ENCODE measurements at regions not wholly inside any gene's neighbourhood (a gene's known extent, or its start where the extent isn't known, plus 50 kb on each side); places are given as distances from the start of the nearest gene placed in this dataset.

GRCh38 chr22:48907591-48907990, 920.1 kb downstream of the BRD1 start:
- no peak for DNase-seq (ENCODE audit: low read depth in 2 of 2)

GRCh38 chr22:48906216-48906835, 921.3 kb downstream of the BRD1 start:
- no peak for DNase-seq (ENCODE audit: low read depth in 2 of 2)

GRCh38 chr22:48905206-48905975, 922.3 kb downstream of the BRD1 start:
- no peak for DNase-seq (ENCODE audit: low read depth in 2 of 2)

GRCh38 chr22:48902983-48903650, 924.6 kb downstream of the BRD1 start:
- DNase-seq (ENCODE audit: low read depth in 2 of 2), result no peak

GRCh38 chr22:48902001-48902869, 925.4 kb downstream of the BRD1 start:
- no peak for DNase-seq (ENCODE audit: low read depth in 2 of 2)

GRCh38 chr22:48901324-48901723, 926.3 kb downstream of the BRD1 start:
- no peak for DNase-seq (ENCODE audit: low read depth in 2 of 2)

GRCh38 chr22:48900626-48901025, 927.0 kb downstream of the BRD1 start:
- no peak for DNase-seq (ENCODE audit: low read depth in 2 of 2)

- DNase-seq (ENCODE audit: low read depth in 2 of 2), result no peak
These were observed 927.4 kb downstream of the BRD1 start for GRCh38 chr22:48900327-48900597.

GRCh38 chr22:48899523-48900326, 927.9 kb downstream of the BRD1 start:
- DNase-seq (ENCODE audit: low read depth in 2 of 2), result no peak

- no peak for DNase-seq (ENCODE audit: low read depth in 2 of 2)
These were observed 929.0 kb downstream of the BRD1 start for GRCh38 chr22:48898524-48899250.

- no peak for DNase-seq (ENCODE audit: low read depth in 2 of 2)
These were observed 929.9 kb downstream of the BRD1 start for GRCh38 chr22:48897645-48898370.

- no peak for DNase-seq (ENCODE audit: low read depth in 2 of 2)
These were observed 930.7 kb downstream of the BRD1 start for GRCh38 chr22:48896766-48897644.

GRCh38 chr22:48895831-48896765, 931.6 kb downstream of the BRD1 start:
- no peak for DNase-seq (ENCODE audit: low read depth in 2 of 2)

- DNase-seq (ENCODE audit: low read depth in 2 of 2), result no peak
These were observed 932.3 kb downstream of the BRD1 start for GRCh38 chr22:48895336-48895735.

GRCh38 chr22:48894804-48895250, 932.8 kb downstream of the BRD1 start:
- DNase-seq (ENCODE audit: low read depth in 2 of 2), result no peak

GRCh38 chr22:48894064-48894671, 933.5 kb downstream of the BRD1 start:
- DNase-seq (ENCODE audit: low read depth in 2 of 2), result no peak

Data from dermis microvascular lymphatic vessel endothelial cell (primary cell).